Testis (tissue), 2 donors: ENCODE measurements at regions not wholly inside any gene's neighbourhood (a gene's known extent, or its start where the extent isn't known, plus 50 kb on each side); places are given as distances from the start of the nearest gene placed in this dataset.

Source experiments
- DNase-seq: peaks from one replicate; pipeline ENCODE4 v3.0.0-alpha.2; 2019
- H3K27ac ChIP-seq, 2 donors: fragments of 200-600 bp; sonication (generic); one replicate each; pipeline ENCODE4 v1.5.1; 2019
- H3K27me3 ChIP-seq: fragments of 200-600 bp; sonication (generic); one replicate; pipeline ENCODE4 v1.5.1; 2019
- H3K36me3 ChIP-seq: fragments of 200-600 bp; sonication (generic); one replicate; pipeline ENCODE4 v1.5.1; 2017; ENCODE audit warnings: low read depth; ENCODE audit errors: missing control alignments
- H3K4me1 ChIP-seq: fragments of 200-600 bp; sonication (generic); one replicate; pipeline ENCODE4 v1.5.1; 2019
- H3K4me3 ChIP-seq, 2 donors: fragments of 200-600 bp; sonication (generic); one replicate each; pipeline ENCODE4 v1.5.1; 2017 to 2019
- H3K9me3 ChIP-seq: fragments of 200-600 bp; sonication (generic); one replicate; pipeline ENCODE4 v1.5.1; 2017
- CTCF ChIP-seq, 3 experiments: fragments of 450-650 bp in 2 of 3; fragments of 200-600 bp in 1 of 3; sonication (generic) in 1 of 3; IDR thresholded peaks; one replicate each; pipeline ENCODE4 v1.5.1; 2016 to 2019; ENCODE audit warnings: antibody characterized with exemption in 3 of 3, mild to moderate bottlenecking in 2 of 3, moderate library complexity in 1 of 3
- POLR2A ChIP-seq: fragments of 450-650 bp; IDR thresholded peaks from one replicate; pipeline ENCODE4 v1.6.1; 2017; ENCODE audit warnings: antibody characterized with exemption, mild to moderate bottlenecking, moderate library complexity
- WGBS, 2 donors: methylation state at CpG; one replicate each; pipeline ENCODE4 v1.1.5; 2018; 5-methylcytosine and 5-hydroxymethylcytosine counted together
- intact Hi-C: fragments of 100-400 bp; cut with DNase I; formaldehyde crosslinking; loops from one replicate; pipeline ENCODE4 v1.15.1; 2023; ENCODE audit warnings: low total_unique reads

DNA sequence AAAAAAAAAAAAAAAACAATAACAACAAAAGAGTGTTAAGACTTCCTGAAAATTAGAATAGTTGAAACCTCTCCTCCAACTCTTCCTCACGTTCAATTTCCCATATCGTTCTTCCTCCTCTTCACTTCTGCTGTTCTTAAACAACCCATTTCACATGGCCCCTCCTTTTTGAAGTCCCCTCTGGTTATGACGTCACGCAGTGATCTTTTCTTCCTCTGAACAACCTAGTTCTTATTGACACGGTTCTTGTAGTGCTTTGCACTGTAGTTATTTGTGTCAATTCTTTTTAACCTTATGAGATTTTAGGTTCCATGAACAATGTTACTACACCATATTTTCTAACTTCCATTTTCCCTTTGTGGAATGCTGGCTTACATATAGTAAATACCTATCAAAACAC is 69.5 kb upstream of the RGPD4 start:
- no peak for TF ChIP-seq CTCF (IDR thresholded peaks at IDR 0.05)
- no peak for TF ChIP-seq POLR2A
- Histone ChIP-seq H3K4me3 (no peak overlapping the region), H3K27me3 (no peaks in the 10 kb centered on the region), H3K4me1 (no peaks in the 10 kb centered on the region), H3K27ac (no peak overlapping the region), H3K9me3 (no peaks in the 10 kb centered on the region), H3K36me3 (no peaks in the 10 kb centered on the region)
- intact Hi-C loops = no loop called here
- DNase-seq = no peak
- WGBS, 2 donors = 89 to 92% methylated on average over 5 of the region's 5 CpGs

DNA sequence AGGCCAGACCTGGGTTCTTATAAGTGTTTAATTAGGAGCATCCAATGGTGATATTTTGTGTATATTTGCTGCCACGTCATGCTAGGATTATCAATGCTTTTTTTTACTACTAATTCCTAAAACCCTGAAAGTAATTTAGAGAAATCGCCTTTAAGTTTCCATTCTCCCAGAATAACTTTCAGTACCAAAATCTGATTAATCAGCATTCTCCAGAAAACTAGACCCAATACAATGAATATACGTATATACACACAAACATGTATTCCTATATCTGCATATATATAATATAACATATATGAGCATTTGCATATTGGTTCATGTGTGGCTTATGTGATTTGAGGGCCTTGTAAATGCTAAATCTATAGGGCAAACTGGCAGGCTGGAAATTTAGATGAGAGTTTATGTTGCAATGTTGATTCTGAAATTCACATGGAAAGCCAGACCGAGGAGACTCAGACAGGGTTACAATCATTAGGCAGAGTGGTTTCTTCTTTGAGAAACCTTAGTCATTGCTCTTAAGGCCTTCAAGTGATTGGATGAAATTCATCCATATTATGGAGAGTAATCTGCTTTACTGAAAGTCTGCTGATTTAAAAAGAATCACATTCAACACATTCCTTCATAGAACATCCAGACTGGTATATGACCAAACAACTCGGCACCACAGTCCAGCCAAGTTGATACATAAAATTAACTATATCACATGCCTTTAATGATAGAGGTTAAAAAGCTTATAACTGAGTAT is 65.9 kb upstream of the RGPD4 start:
- H3K4me1 ChIP-seq = no peaks in the 10 kb centered on the region
- 79 to 93% methylated on average over 5 of the region's 5 CpGs for WGBS, 2 donors
- intact Hi-C loops = no loop called here
- no peaks in the 10 kb centered on the region for H3K36me3 ChIP-seq
- TF ChIP-seq CTCF (IDR thresholded peaks at IDR 0.05) = no peak
- TF ChIP-seq POLR2A = no peak
- H3K4me3 ChIP-seq = no peak overlapping the region
- H3K27me3 ChIP-seq = no peaks in the 10 kb centered on the region
- H3K27ac ChIP-seq = no peak overlapping the region
- no peaks in the 10 kb centered on the region for H3K9me3 ChIP-seq
- no peak for DNase-seq

- H3K36me3 ChIP-seq = no peaks in the 10 kb centered on the region
- DNase-seq = no peak
- 77 to 87% methylated on average over 5 of the region's 5 CpGs for WGBS, 2 donors
Measured at GRCh38 chr2:107772353-107772752, 54.3 kb upstream of the RGPD4 start.

DNA sequence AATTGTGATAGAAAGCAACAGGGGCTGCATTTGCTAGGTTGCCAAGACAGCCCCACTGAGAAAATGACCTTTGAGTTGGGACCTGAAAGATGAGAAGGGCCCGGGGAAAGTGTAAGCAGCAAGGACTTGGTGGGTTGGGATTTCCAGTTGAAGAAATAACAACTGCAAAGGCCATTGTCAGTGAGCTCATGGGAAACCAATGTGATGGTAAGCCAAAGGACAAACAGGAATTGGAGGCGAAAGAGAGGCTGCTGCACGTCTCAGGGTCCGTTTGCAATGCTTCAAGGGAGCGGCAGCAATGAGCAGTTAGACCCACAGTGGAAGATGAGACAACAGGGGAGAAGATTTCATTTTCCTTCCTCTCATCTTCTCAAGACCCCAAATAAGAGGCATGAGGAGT is 51.5 kb upstream of the RGPD4 start:
- Histone ChIP-seq H3K4me1 (no peaks in the 10 kb centered on the region), H3K36me3 (no peaks in the 10 kb centered on the region), H3K27ac (no peak overlapping the region), H3K9me3 (no peaks in the 10 kb centered on the region), H3K4me3 (no peak overlapping the region), H3K27me3 (no peaks in the 10 kb centered on the region)
- WGBS, 2 donors = 86 to 89% methylated on average over 5 of the region's 5 CpGs
- no peak for TF ChIP-seq POLR2A
- TF ChIP-seq CTCF (IDR thresholded peaks at IDR 0.05) = no peak
- intact Hi-C loops = no loop called here
- no peak for DNase-seq

More at GRCh38 chr2:107772353-107772752, 54.3 kb upstream of the RGPD4 start:
- Histone ChIP-seq H3K9me3 (no peaks in the 10 kb centered on the region), H3K27me3 (no peaks in the 10 kb centered on the region), H3K27ac (no peak overlapping the region), H3K4me1 (no peaks in the 10 kb centered on the region), H3K4me3 (no peak overlapping the region)
- intact Hi-C loops = no loop called here
- TF ChIP-seq POLR2A (no peak), CTCF (IDR thresholded peaks at IDR 0.05) (no peak)

- 47 to 56% methylated on average over 1 of the region's 1 CpG for WGBS, 2 donors
- TF ChIP-seq CTCF (IDR thresholded peaks at IDR 0.05) (no peak), POLR2A (no peak)
- intact Hi-C loops = no loop called here
Measured at GRCh38 chr2:107775791-107776190, 50.9 kb upstream of the RGPD4 start.

More at GRCh38 chr2:107775791-107776190, 50.9 kb upstream of the RGPD4 start:
- Histone ChIP-seq H3K36me3 (no peaks in the 10 kb centered on the region), H3K9me3 (no peaks in the 10 kb centered on the region), H3K27ac (no peak overlapping the region), H3K27me3 (no peaks in the 10 kb centered on the region), H3K4me3 (no peak overlapping the region), H3K4me1 (no peaks in the 10 kb centered on the region)
- no peak for DNase-seq
